ENCODE measurements at regions not wholly inside any gene's neighbourhood (a gene's known extent, or its start where the extent isn't known, plus 50 kb on each side); places are given as distances from the start of the nearest gene placed in this dataset.

- ATAC-seq = no peak
- TF ChIP-seq, protein P1, sequence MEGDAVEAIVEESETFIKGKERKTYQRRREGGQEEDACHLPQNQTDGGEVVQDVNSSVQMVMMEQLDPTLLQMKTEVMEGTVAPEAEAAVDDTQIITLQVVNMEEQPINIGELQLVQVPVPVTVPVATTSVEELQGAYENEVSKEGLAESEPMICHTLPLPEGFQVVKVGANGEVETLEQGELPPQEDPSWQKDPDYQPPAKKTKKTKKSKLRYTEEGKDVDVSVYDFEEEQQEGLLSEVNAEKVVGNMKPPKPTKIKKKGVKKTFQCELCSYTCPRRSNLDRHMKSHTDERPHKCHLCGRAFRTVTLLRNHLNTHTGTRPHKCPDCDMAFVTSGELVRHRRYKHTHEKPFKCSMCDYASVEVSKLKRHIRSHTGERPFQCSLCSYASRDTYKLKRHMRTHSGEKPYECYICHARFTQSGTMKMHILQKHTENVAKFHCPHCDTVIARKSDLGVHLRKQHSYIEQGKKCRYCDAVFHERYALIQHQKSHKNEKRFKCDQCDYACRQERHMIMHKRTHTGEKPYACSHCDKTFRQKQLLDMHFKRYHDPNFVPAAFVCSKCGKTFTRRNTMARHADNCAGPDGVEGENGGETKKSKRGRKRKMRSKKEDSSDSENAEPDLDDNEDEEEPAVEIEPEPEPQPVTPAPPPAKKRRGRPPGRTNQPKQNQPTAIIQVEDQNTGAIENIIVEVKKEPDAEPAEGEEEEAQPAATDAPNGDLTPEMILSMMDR (IDR thresholded peaks at IDR 0.05) = no peak
- H3K27me3 ChIP-seq (ENCODE audit: control insufficient read depth, insufficient read depth, low read length) = peaks cover 6% of the 10 kb centered on the region
- intact Hi-C loops (cut with micrococcal nuclease) = no loop called here
- H3K4me3 Mint-ChIP-seq = no peak overlapping the region
- no peaks in the 10 kb centered on the region for H3K4me1 Mint-ChIP-seq
- H3K4me1 ChIP-seq (ENCODE audit: control insufficient read depth, insufficient read depth, low read length) = no peaks in the 10 kb centered on the region
- H3K9me3 Mint-ChIP-seq = no peaks in the 10 kb centered on the region
- no peaks in the 10 kb centered on the region for H3K36me3 Mint-ChIP-seq
- no peaks in the 10 kb centered on the region for H3K36me3 ChIP-seq (ENCODE audit: control insufficient read depth, insufficient read depth, low read length)
- 4% methylated on average over 75 of the region's 75 CpGs for WGBS (ENCODE audit: insufficient coverage)
- H3K4me3 ChIP-seq (ENCODE audit: low read length) = no peak overlapping the region
- no peaks in the 10 kb centered on the region for H3K9me3 ChIP-seq (ENCODE audit: control insufficient read depth, insufficient read depth, low read length)
- peaks cover 41 to 58% of the 10 kb centered on the region in 2 donors for H3K27me3 Mint-ChIP-seq (ENCODE audit: low read depth in 2 of 2)
- DNase-seq = no peak
- H3K27ac Mint-ChIP-seq = no peak overlapping the region
- H3K27ac ChIP-seq (ENCODE audit: low read length) = no peak overlapping the region
Observed at GRCh38 chr11:69985641-69986439, 92.3 kb upstream of the ANO1 start.

GRCh38 chr11:69986440-69986787 lies 91.7 kb upstream of the ANO1 start:
- Histone ChIP-seq H3K27ac (ENCODE audit: low read length) (no peak overlapping the region), H3K4me3 (ENCODE audit: low read length) (no peak overlapping the region), H3K36me3 (ENCODE audit: control insufficient read depth, insufficient read depth, low read length) (no peaks in the 10 kb centered on the region), H3K27me3 (ENCODE audit: control insufficient read depth, insufficient read depth, low read length) (peaks cover 6% of the 10 kb centered on the region), H3K4me1 (ENCODE audit: control insufficient read depth, insufficient read depth, low read length) (no peaks in the 10 kb centered on the region), H3K9me3 (ENCODE audit: control insufficient read depth, insufficient read depth, low read length) (no peaks in the 10 kb centered on the region)
- TF ChIP-seq, protein P1 (IDR thresholded peaks at IDR 0.05) = no peak
- ATAC-seq (no peak), DNase-seq (no peak)
- Mint-ChIP-seq H3K4me3 (no peak overlapping the region), H3K27me3 (ENCODE audit: low read depth in 2 of 2) (peaks cover 41 to 62% of the 10 kb centered on the region in 2 donors), H3K36me3 (no peaks in the 10 kb centered on the region), H3K27ac (no peak overlapping the region), H3K9me3 (no peaks in the 10 kb centered on the region), H3K4me1 (no peaks in the 10 kb centered on the region)
- intact Hi-C loops (cut with micrococcal nuclease) = no loop called here
- WGBS (ENCODE audit: insufficient coverage) = 17% methylated on average over 17 of the region's 17 CpGs

DNA sequence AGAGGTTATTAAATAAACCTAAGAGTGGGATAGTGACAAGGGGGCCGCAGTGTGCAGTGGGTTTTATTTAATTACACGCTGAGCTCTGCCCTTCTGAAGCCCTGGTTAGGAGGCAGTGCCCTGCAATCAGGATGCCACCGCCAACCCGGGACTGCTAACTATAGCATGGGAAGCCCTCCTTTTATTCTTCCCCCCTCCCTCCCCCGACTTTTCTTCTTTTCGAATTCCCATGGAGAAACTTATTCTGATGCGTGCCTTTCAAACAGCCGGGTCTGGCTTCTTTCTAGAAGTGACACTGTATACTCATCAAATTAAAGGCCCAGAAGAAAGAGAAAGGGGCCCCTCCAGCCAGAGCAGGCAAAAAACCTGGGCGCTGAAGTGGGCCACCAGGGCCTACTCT lies 91.3 kb upstream of the ANO1 start:
- H3K4me1 Mint-ChIP-seq = no peaks in the 10 kb centered on the region
- Histone ChIP-seq H3K4me3 (ENCODE audit: low read length) (no peak overlapping the region), H3K27ac (ENCODE audit: low read length) (no peak overlapping the region), H3K9me3 (ENCODE audit: control insufficient read depth, insufficient read depth, low read length) (no peaks in the 10 kb centered on the region), H3K36me3 (ENCODE audit: control insufficient read depth, insufficient read depth, low read length) (no peaks in the 10 kb centered on the region), H3K4me1 (ENCODE audit: control insufficient read depth, insufficient read depth, low read length) (no peaks in the 10 kb centered on the region), H3K27me3 (ENCODE audit: control insufficient read depth, insufficient read depth, low read length) (peaks cover 6% of the 10 kb centered on the region)
- intact Hi-C loops (cut with micrococcal nuclease) = no loop called here
- DNase-seq (no peak), ATAC-seq (no peak)
- H3K27ac Mint-ChIP-seq = no peak overlapping the region
- peaks cover 41 to 62% of the 10 kb centered on the region in 2 donors for H3K27me3 Mint-ChIP-seq (ENCODE audit: low read depth in 2 of 2)
- no peaks in the 10 kb centered on the region for H3K9me3 Mint-ChIP-seq
- no peaks in the 10 kb centered on the region for H3K36me3 Mint-ChIP-seq
- TF ChIP-seq, protein P1 (IDR thresholded peaks at IDR 0.05) = no peak
- H3K4me3 Mint-ChIP-seq = no peak overlapping the region
- 73% methylated on average over 9 of the region's 9 CpGs for WGBS (ENCODE audit: insufficient coverage)

- WGBS (ENCODE audit: insufficient coverage) = 84% methylated on average over 3 of the region's 3 CpGs
- peaks cover 0 to 2% of the 10 kb centered on the region in 2 donors for H3K9me3 Mint-ChIP-seq
- no peak for DNase-seq
Observed at GRCh38 chr11:69992026-69992425, 86.1 kb upstream of the ANO1 start.

More at GRCh38 chr11:69992026-69992425, 86.1 kb upstream of the ANO1 start:
- H3K27me3 Mint-ChIP-seq (ENCODE audit: low read depth in 2 of 2) = peaks cover 24 to 33% of the 10 kb centered on the region in 2 donors
- ATAC-seq = no peak
- H3K27ac Mint-ChIP-seq = no peak overlapping the region
- TF ChIP-seq, protein P1 (IDR thresholded peaks at IDR 0.05) = no peak
- H3K4me3 Mint-ChIP-seq = no peak overlapping the region
- Histone ChIP-seq H3K27me3 (ENCODE audit: control insufficient read depth, insufficient read depth, low read length) (no peaks in the 10 kb centered on the region), H3K4me3 (ENCODE audit: low read length) (no peak overlapping the region), H3K9me3 (ENCODE audit: control insufficient read depth, insufficient read depth, low read length) (no peaks in the 10 kb centered on the region), H3K36me3 (ENCODE audit: control insufficient read depth, insufficient read depth, low read length) (no peaks in the 10 kb centered on the region), H3K27ac (ENCODE audit: low read length) (no peak overlapping the region), H3K4me1 (ENCODE audit: control insufficient read depth, insufficient read depth, low read length) (no peaks in the 10 kb centered on the region)
- intact Hi-C loops (cut with micrococcal nuclease) = no loop called here
- no peaks in the 10 kb centered on the region for H3K36me3 Mint-ChIP-seq
- H3K4me1 Mint-ChIP-seq = no peaks in the 10 kb centered on the region

Data from natural killer cell (primary cell).